Myocyte (in vitro differentiated cells): ENCODE measurements at regions not wholly inside any gene's neighbourhood (a gene's known extent, or its start where the extent isn't known, plus 50 kb on each side); places are given as distances from the start of the nearest gene placed in this dataset.
"Not testable (repeated sequence)": the region's sequence is repeated elsewhere in the genome, so short reads cannot be mapped to it uniquely, and the experiment has no call there.

Source experiments
- DNase-seq: peaks from one replicate; pipeline ENCODE4 v3.0.0-alpha.2; 2012; ENCODE audit warnings: low read depth

DNA sequence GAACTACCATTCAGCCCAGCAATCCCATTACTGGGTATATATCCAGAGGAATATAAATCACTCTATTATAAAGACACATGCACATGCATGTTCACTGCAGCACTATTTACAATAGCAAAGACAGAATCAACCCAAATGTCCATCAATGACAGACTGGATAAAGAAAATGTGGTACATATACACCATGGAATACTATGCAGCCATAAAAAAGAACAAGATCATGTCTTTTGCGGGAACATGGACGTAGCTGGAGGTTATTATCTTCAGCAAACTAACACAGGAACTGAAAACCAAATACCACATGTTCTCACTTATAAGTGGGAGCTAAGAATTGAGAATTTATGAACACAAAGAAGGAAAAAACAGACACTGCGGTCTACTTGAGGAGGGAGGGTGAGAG is 195.1 kb downstream of the GPAT3 start:
- DNase-seq: not testable (repeated sequence)

DNA sequence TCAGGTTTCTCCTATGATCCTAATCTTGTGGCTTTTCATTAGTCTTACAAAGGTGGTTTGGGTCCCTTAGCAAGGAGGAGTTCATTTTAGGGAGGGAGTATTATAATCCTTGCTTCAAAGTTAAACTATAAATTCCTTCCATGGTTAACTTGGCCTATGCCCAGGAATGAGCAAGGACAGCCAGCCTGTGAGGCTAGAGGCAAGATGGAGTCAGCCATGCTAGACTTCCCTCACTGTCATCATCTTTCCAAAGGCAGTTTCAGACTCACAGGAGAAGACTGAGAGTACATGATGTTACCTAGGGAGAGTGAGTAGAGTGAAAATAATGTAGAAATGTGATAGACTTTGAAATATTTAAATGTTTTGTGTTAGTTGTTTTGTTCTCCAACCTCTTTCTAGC is 192.3 kb downstream of the GPAT3 start:
- no peak for DNase-seq

DNA sequence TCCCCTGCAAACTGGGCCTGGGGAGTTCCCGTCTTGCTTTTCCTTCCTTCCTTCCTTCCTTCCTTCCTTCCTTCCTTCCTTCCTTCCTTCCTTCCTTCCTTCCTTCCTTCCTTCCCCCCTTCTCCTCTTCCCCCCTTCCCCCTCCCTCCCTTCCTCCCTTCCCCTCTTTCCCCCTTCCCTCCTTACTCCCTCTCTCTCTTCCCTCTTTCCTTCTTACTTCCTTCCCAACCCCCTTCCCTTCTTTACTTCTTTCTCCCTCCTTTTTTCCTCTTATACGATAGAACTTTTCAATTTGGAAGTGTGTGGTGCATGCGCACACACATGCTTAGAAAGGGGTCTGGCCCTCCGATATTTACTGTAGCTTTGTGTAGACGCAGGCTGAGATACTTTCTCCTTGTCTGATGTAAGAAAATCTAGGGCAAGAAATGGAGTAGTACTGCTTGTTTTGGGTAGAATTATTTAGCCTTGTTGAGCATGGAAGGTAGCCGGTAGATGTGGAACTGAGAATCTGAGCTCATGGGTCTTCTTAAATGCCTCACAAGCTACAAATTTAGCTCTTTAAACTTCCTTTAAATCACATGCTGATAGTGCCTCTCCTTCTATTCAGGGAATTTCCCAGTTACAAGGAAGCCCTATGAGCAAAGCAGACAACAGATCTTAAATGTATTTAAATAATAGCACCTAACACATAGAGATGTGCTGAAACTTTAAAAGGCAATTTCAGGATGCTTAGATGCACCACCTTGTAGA is 189.6 kb downstream of the GPAT3 start:
- no peak for DNase-seq

DNA sequence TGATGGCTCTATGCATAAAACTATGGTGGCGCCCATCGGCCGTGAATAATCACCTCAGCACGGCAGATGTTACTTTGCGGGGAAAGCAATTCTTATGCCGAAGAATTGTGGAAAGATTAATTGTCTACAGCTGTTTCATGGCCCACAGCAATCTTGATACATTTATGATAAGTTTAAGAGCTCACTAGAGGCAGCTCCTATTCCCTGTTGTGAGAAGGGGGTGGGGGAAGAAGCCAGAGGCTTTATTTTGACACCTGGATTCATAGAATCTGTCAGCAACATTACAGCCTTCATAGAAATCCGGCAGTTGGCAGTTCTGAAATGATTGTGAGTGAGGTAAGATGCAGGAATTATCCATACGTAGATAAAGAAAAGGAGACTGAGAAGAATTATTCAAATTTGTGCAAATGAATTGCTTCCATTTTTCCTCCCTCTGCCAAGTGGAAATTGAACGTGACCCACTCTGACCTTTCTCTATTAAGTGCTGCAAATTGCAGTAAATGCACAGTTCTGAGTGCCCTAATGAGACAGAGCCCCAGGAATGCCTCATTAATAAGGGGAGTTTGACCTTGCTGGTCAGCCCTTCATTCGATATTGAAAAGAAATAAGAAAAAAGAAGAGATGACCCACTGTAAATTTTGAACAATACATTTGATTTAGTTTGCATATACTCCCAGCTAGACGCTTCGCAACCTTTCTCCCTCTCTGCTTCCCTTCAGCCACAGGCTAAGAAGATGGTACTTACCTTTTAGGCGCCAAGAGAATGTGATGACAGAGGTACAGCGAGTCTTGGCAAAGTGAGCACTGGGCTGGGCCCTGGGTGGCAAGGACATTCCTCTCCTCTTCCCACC is 188.8 kb downstream of the GPAT3 start:
- DNase-seq: no peak

DNA sequence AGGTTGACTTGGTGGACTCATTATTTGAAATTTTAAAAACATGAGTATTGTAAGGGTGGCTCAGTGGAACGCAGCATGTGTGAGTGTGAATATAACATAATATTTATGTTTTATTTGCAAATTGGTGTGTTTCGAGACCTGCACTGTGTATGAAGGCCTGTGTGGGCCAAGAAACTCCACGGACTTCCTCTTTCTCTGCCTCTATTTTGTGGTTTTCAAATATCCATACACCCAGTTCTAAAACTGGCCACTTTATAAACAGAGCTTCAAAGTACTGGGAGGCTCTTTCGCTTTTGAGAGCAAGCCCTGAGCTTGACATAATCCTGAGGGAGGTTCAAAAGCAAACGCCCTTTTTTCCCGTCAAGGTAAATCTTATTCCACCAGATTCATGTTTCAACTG is 187.7 kb downstream of the GPAT3 start:
- no peak for DNase-seq

DNA sequence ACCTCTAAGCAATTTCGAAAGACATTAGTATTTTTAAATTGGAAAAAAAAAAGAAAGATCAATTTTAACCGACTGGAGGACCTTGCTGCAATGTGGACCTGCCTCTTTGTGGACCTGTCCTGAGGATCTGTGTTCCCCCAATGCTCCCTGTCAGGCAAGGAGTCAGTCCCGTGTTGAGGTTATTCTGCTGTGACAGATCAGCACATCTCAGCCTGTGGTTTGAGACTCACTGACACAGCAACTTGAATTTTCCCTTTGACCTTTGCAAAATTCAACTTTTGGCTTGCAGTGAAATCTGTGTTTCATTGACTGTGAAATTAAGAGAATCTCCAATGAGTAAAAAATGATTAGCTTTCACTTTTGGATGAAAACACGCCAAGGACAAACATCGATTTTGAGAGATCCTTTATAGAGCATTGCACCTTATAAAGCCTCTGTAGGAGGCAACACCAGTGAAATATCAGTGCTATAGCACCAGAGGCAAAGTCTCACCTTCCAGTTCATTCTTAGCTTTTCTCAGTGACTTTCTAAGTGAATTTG is 186.9 kb downstream of the GPAT3 start:
- DNase-seq: no peak

DNA sequence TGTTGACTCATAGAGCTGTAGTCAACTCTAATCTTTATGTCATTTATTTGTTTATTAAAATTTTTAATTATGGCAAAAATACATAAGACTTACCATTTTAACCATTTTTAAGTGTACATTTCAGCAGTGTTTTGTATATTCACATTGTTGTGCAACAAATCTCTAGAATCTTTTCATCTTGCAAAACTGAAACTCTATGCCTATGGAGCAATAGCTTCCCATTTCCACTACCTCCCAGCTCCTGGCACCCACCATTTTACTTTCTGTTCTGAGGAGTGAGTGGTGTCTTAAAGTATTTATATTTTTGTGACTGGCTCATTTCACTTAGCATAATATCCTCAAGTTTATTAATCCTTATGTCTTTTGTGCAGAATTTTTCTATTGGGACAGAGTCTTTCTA is 181.0 kb downstream of the GPAT3 start:
- DNase-seq: no peak

DNA sequence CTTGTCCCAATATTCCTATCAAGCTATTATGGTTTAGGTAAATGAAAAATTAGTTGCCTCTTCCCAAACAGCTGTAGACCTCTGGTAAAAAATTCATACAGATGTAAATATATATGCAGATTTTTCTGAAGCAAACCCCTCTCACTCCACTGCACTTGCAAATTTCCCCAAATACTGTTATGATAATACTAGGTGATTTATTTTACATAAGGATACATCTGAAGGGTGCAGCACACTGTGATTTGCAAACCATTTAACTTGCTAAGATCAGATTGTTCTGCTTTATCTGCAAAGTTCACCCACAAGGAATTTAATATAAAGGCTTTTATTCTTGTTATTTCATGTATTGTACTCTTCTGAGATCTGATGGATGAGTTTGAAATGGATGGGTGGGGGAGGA is 177.0 kb downstream of the GPAT3 start:
- DNase-seq: no peak

DNA sequence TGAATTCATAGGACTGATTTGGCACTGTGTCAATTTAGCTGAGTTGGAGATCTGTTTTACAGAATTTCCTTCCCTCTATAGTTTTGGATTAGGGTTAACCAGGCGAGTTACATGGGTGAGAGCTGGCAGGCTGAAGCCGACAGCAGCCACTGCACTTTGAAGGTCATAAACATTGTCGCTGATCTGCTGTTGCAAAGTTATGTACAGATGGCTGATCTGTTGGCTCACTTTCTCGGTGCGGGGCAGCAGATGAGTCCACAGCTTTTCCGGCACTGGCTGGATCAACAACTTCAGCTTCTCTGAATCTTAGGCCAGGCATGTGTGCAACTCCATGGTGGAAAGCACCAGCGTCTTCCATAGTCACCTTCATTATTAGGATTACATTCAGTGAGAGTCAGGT is 173.7 kb downstream of the GPAT3 start:
- DNase-seq: no peak

DNA sequence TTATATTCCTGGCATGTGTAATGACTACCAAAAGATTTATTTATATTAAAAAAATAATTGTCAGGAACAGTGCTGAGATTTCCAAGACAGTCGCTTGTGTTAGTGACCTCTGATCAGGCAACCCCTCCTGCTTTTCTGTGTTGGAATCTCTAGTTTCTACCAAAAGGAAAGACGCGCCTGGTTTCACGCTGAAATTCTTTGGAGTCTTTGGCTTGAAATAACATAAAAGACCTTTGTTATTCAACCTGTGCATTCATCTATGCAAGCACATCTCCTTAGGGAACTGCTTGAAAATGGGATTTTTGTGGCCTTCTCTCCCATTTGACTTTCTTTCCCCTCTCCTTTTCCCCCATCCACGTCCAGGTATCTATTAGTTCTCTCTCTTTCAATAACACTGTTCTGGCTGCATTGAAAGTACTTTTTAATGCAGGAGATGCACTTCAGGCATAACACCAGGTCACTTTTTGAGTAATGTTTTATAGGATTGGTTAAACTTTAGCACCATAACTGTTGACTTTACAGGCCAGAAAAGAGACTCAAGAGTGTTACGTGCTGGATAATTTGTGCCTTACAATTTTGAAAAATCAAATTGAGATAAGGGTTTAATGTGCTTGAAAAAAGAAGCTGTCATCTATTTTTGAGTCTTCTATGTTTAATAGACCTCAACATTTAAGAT is 172.7 kb downstream of the GPAT3 start:
- DNase-seq: no peak

DNA sequence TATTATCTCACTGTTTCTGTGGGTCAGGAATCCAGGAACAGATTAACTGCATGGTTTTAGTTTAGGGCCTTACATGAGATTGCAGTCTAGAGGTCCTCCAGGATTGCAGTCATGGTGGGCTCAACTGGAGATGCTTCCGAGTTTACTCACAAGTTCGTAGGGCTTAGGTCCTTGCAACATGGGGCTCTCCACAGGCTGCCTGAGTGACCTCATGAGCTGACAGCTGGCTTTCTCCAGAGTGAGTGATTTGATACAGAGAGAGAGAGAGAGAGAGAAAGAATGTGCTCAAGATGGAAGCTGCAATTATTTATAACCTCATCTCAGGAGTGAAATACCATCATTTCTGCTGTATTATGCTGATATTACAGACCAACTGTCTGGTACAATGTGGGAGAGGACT is 168.9 kb downstream of the GPAT3 start:
- DNase-seq: peak; percentile 64

DNA sequence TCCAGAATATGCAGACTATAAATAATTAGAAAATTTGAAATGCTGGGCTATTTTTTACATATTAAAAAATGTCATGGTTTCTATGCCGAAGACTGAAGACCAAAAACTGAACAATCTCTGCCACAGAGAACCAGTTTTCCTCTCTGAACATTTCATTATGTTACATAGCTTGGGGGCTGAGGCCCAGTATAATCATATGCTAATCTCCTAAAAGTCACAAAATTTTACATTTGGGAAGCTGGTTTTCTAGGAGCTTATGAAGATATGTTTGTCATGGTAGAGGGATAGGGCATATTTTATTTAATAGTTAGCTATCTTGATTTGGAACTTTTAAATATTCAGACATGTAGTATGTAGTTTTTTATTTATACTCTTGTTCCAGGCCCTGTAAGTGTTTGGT is 167.8 kb downstream of the GPAT3 start:
- DNase-seq: no peak

DNA sequence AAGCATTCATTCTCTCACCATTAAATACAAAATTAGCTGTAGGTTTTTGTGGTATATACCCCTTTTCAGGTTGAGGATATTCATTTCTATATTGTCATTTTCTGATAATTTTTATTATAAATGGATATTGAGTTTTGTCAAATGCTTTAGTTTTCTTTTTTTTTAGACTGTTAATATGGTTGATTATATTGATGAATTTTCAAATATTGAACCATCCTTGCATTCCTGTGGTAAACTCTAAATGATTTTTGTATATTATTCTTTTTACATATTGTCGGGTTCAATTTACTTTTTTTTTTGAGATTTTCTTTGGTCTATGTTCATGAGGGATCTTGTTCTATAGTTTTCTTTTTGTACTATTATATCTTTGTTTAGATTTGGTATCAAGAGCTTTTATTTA is 165.1 kb downstream of the GPAT3 start:
- no peak for DNase-seq

DNA sequence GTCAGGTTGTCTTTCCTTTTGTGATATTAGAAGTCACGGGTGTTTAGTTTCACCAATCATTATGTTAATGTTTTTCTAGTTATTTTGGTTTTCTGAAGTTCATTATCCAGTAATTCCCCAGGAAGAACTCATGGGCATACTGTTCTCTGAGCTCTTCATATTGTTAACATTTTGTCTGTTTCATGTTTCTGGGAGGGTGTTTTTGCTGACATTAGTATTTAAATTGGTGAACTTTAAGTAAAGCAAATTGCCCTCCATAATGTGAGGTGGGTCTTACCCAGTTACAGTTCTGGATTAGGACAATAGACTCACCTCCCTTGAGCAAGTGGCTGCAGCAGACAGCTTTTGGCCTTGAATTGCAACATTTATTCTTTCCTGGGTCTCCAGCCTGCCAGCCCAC is 163.4 kb downstream of the GPAT3 start:
- no peak for DNase-seq

DNA sequence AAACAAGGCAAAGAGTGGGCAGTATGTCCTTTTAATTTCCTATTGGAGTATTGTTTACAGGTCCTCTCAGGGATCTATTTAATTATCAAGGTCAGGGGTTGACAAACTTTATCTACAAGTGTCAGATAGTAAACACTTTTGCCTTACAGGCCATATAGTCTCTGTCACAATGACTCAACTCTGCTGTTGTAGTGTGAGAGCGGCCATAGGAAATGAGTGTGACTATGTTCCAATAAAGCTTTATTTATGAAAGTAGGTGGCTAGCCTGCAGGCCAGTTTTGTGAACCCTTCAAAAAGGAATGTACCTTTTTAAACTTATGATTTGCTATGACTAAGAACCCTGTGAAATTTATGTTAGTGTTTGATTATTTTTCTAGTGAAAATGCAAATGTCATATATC is 156.1 kb downstream of the GPAT3 start:
- no peak for DNase-seq

DNA sequence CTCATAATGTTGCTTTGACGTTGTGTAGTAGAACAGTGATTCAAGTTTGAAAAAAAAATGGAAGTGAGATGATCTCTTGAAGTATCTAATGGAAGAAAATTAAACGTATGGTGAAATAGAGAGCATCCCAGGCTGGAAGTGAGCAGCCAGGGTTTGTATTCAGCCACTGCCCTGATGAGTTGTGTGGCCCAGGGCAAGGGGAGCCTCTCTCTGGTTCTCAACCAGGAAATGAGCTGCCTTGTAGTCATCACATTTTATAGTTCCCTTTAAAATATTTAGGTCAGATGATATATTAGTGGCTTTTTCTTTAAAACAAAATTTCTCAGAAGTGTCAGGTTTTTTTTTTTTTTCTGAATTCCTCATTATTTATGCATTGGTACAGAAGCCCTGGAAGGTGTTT is 150.3 kb downstream of the GPAT3 start:
- DNase-seq: no peak

DNA sequence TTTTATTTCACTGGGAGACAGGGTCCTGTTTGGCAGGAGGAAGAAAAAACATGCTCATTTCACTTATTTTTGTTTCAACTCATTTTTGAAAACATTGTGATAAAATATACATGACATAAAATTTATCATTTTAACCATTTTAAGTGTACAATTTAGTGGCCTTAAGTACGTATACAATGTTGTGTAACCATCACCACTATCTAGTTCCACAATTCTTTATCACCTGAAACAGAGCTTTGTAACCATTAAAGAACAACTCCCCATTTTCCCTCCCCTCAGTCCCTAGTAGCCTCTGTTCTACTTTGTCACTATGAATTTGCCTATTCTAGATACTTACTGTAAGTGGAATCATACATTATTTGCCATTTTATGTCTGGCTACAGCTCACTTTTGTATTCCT is 143.8 kb downstream of the GPAT3 start:
- DNase-seq: no peak

DNA sequence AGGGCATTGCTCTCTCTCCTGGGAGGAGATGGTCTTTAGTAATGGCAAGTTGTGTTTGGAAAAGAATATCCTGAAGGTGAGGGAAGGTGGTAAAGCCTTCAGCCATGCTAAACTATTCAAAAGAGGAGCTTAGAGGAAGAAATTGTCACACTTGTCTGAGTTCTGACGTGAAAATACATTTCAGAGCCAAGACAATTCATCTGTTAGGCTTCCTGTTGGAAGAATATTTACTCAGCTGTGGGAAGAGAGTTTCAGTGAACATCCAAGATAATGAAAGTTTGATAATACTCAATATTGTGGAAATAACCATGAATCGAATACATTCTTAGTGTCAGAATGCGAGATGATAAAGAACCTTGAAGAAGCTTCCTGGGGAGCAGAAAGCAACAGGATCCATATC is 143.3 kb downstream of the GPAT3 start:
- no peak for DNase-seq

DNA sequence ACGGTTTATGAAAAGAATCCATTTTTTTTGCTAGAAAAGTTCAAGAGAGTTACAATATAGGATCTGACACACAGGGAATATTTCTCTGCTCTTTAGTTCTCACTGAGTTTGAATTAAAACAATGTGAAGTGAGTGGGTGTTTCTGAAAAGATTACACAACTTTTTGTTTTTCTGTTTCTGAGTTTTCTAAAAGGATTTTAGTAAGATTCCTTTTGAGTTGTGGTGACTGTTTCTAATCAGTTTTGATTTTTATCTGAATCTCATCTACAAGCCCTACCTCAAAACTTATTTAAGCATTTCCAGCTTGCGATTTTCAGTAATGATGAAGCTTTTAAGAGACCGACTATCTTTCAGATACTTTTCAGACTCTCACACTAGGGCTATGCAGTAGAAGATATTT is 141.7 kb downstream of the GPAT3 start:
- DNase-seq: no peak

DNA sequence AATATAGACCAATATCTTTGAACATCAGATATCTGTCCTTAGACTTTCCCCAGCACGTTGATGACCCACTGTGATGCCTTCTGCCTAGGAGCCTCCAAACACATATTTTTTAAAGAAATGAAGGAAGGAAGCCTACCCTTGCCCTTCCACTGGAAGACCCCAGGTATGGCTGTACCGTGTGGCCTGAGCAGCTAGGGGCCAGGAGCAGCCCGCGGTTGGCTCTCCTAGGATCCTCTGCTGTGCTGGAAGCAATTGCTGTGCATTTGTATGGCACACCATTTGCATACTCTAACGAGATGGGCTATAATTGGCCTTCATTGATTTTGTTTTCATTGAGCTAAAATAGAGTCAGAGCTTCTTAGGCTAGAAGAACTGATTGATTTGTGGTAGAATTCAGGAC is 128.8 kb downstream of the GPAT3 start:
- no peak for DNase-seq

DNA sequence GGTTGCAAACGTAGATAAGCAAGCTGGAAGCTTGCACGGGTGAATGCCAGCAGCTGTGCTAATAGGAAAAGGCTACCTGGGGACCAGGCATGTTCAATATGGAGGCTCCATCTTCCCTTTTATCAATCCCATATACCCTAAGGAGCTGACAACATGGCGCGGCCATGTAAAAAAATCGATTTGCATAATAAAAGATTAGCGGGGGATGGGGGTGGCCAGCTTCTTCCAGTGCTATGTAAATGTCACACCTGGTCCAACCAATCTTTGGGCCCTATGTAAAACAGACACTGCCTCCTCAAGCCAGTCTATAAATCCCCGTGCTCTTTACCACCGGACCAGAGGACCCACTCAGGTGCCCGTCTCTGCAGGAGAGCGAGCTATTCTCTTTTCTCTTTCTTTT is 128.2 kb downstream of the GPAT3 start:
- no peak for DNase-seq

DNA sequence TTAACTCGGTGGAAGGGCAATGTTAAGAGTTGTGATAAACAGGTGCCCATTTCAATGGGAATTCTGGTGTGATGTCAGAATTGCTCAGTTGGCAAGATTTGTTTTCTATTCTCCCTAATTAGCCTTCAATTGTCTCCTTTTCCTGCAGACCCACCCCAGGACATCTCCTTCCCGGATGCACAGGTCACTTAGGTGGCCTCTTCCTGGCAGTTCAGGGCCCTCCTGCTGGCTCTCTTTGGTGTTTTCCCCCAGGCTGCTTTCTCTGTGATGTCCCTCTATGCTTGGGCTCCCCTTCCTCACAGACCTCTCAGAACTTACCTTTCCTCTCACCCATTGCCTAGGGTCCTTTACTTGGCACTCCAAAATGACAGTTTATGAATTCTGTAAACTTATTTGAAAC is 126.3 kb downstream of the GPAT3 start:
- DNase-seq: no peak
